HTR-8/SVneo (cell line): ENCODE measurements at regions not wholly inside any gene's neighbourhood (a gene's known extent, or its start where the extent isn't known, plus 50 kb on each side); places are given as distances from the start of the nearest gene placed in this dataset.

Source experiments
- DNase-seq: peaks from one replicate; pipeline ENCODE4 v3.0.0; 2011; ENCODE audit warnings: low spot score, mixed read lengths; ENCODE audit not compliant: insufficient read length
- FAIRE-seq: peaks from 2 replicates; lab custom pipeline; 2011; peaks lifted over from hg19 to GRCh38; lab: Jason Lieb, UNC

- DNase-seq (no peak), FAIRE-seq (no peak)
Measured at GRCh38 chr14:22479132-22479531, 109.9 kb downstream of the DAD1 start.

DNA sequence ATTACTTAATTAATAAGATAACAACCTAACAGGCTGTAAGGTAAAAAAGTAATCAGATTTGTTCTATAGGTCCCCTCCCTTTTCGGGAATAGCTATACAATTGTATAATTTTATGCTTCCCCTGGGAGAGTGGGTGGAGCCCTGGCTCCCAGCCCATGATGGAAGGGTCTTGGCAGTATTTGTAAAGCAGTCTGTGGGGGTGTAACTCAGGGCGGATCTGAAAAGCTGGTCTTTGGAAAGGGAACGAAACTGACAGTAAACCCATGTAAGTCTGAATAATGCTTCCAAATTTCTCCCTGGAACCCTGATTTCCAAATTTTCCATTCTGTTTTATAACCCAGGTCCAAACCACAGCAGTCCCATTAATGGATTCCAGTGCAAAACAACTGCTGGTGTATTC, 110.4 kb downstream of the DAD1 start:
- DNase-seq (no peak), FAIRE-seq (no peak)

GRCh38 chr14:22478247-22478646, 110.8 kb downstream of the DAD1 start:
- no peak for FAIRE-seq
- DNase-seq: no peak

- no peak for FAIRE-seq
- DNase-seq: no peak
Measured at GRCh38 chr14:22477569-22478194, 111.3 kb downstream of the DAD1 start.

DNA sequence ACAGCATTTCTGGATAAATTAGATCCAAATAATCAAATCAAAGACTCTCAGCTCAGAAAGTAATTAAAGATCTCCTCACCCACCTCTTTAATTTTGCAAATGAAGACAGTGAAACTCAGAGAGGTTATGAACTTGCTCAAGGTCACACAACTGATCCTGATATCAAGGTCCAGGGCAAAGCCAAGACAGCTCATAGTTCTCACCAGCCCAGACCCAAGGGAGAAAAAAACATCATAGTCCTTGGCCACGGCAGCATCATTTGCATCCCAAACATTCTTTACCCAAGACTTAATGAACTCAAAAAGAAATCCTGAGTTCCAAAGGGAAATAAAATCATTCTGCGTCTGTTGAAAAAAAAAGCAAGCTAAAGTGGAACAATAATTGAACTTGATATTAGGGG, 112.1 kb downstream of the DAD1 start:
- FAIRE-seq (no peak), DNase-seq (no peak)

DNA sequence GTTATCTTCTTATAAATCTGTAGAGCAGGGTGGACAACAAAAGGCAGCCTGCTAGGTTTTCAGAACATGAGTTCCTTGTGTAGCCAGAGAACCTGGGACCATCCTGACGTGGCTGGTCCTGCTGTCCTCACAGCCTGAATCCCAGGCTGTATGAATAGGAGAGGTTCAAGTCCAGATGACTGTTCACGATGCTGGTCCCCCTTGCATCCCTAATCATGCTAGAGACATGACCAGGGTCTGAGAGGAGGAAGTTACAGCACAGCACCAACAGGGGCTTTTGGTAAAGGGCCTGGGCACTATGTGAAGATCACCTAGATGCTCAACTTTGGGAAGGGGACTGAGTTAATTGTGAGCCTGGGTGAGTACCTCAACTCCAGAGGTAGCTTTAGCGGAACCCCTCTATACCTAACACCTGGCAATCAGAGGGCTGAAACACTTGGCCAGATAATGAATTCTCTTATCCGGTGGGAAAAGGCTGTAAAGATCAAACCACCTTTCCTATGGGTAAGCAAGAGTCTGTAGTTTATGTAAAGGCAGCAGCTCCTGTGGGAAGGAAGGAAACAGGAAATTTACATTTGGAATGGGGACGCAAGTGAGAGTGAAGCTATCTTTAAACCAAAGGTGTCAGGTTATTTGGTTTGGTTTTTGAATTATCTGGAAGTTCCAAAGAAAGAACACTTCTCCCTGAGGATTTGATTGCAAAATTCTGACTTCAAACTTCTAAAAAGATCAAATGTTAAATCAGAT, 112.8 kb downstream of the DAD1 start:
- DNase-seq (no peak), FAIRE-seq (no peak)

- DNase-seq (no peak), FAIRE-seq (no peak)
Measured at GRCh38 chr14:22475381-22475780, 113.6 kb downstream of the DAD1 start.

DNA sequence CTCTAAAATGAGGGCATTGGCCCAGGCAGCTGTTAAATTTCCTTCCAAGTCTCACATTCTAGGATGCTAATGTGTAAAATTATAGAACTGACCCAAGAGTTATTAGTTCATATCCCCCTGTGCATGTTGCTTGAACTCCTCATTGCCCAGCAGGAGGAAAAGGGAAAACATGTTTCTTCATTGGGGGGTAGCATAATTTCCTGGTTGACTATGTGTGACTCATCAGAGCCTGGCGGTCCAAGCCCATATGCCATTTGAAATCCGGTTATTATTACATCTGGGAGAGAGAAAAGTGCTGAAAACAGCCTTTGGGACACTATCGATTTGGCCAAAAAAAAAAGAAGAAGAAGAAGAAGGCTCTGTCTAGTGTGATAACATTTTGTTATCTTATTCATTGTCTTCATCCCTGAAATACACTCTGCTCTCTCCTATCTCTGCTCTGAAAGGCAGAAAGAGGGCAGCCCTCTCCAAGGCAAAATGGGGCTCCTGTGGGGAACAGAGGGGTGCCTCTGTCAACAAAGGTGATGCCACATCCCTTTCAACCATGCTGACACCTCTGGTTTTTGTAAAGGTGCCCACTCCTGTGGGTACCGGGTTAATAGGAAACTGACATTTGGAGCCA, 114.2 kb downstream of the DAD1 start:
- no peak for FAIRE-seq
- DNase-seq: no peak

DNA sequence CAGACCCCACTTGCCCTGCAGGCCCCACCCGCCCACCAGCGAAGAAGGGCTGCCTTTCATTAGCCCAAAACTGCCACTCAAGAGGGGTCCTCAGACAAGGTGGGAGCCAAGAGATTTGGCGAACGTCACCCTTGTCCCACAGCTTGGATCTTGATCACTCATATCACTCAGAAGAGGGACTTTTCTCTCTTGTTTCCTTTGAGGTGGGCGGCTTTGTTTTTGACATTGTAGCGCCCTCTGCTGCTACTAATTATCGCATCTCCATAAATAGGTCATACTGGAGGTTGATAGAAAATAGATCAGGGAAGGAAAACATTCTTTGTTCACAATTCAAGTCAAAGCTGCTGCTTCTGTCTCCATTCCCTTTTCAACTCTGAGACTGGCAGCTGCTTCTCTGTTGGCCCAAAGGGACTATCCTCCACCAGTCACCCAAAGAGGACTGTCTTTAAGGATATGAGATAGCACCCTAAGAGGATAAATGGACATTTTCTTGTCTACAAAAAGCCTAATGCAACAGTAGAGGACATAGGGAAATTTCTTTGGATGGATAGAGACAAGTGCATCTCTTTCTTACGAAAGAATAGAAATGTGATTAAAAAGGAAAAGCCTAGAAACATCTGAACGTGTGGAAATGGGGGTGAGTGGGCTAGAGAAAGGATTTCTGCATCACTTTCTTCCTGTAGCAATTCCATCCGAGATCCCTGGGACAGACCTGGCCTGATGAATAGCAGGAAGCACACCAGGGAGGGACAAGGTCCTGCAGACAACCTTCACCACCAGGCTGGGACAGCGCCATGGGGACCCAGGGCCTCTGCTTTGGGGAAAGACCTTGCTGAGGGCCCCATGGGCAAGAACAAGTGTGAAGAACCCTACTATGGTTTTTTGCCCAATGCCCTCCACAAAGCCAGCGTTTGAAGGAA, 115.8 kb downstream of the DAD1 start:
- FAIRE-seq (no peak), DNase-seq (peak; percentile 39)

- FAIRE-seq: no peak
- DNase-seq: no peak
Measured at GRCh38 chr14:22472466-22472865, 116.6 kb downstream of the DAD1 start.

- no peak for DNase-seq
- no peak for FAIRE-seq
Measured at GRCh38 chr14:22471545-22472121, 117.4 kb downstream of the DAD1 start.

DNA sequence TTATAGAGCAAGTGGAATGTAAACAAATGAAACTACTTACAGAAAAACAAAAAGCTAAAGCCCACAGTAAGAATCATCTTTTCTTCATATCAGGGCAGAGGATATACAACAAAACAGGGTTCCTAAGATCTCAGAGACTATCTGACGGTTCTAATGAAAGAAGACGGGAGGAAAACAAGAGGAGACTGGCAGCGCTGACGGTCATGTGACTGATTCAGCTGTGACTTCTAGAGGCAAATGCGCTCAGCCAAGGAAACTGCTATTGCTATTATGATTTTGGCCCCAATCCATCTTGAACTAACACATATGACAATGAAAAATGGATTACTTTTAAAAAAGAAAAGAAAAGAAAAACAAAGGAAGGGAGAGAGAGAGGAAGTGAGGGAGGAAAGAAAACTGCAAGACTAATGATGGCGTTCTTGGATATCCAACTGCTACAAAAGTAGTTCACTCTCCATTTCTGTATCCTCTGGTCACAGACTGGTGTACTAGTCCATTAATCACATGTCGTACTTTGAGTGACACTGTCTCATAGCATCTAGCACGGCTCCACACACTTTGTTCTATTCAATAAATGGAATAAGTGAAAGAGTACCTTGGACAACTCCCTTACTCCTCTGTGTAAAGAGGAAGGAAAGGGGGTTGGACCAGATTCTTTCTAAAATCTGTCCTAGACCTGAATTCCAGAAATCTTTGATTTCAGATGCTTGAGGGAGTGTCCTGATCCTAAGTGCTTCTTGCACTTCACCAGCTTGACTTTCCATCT, 119.3 kb downstream of the DAD1 start:
- FAIRE-seq (no peak), DNase-seq (no peak)

DNA sequence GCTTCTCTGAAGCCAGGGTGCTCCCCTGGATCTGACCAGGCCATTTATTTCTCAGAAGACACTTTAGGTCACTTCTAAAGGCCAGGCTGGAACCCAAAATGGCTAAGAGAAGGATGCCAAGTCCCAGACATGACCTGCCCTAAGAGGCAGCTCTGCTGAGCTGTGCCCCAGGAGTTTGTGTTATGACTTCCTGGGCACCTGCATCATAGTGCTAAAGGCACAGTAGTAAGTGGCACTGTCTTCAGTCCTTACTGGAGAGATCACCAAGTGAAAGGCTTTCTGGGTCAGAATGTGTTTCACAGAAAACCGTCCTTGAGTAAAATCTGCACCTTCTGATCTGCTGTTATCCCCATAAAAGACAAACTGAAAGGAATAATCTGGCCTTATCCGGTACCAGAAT, 120.2 kb downstream of the DAD1 start:
- no peak for DNase-seq
- FAIRE-seq: no peak

DNA sequence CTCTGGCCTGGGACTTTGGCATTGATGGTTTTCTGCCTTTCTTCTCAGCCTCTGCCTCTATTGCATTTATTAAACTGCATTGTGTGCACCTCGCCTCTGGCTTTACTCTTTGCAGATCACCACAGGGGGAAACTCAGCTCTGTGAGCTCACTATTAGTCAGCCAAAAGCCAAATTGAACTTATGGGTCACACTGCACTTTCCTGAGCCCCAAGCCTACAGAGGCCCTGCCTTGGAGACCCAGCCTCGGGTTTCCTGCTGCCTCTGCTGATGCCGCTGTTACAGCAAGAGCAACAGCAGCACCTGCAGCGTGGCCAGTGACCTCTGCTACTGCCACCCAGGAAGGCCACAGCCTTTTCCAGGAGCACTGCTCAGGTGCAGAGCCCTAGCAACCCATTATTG, 122.5 kb downstream of the DAD1 start:
- no peak for DNase-seq
- no peak for FAIRE-seq

GRCh38 chr14:22465201-22465840, 123.7 kb downstream of the DAD1 start:
- DNase-seq: no peak
- no peak for FAIRE-seq

GRCh38 chr14:22464422-22465142, 124.4 kb downstream of the DAD1 start:
- no peak for FAIRE-seq
- DNase-seq: no peak

GRCh38 chr14:22463763-22464173, 125.3 kb downstream of the DAD1 start:
- no peak for DNase-seq
- no peak for FAIRE-seq

GRCh38 chr14:22462923-22463322, 126.1 kb downstream of the DAD1 start:
- DNase-seq (no peak), FAIRE-seq (no peak)
